ENCODE measurements at regions not wholly inside any gene's neighbourhood (a gene's known extent, or its start where the extent isn't known, plus 50 kb on each side); places are given as distances from the start of the nearest gene placed in this dataset.

DNA sequence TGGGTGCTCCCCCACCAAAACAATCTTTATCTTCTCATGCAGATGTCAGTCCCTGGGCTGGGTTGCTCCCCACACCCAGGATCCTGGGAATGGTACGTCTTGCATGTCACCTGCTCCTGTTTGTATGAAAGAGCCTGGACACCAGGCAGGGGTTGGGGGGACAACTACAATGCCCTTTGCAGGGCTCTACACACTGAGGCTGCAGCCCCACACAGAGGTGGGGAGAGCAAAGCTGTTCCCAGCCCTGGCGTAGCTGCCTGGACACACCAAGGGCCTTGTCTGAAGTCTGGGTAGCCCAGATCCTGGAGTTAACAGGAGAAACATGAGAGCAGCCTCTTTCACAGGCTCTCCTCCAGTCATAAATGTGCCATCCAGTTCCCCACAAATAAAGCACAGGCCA lies 61.2 kb upstream of the TMEM72 start:
- Histone ChIP-seq H3F3A (ENCODE audit: insufficient read depth) (no peaks in the 10 kb centered on the region), H4K20me1 (ENCODE audit: insufficient read depth) (no peaks in the 10 kb centered on the region), H3K4me3 (no peak overlapping the region), H3K79me2 (ENCODE audit: insufficient read depth) (no peaks in the 10 kb centered on the region), H3K9me2 (ENCODE audit: insufficient read depth) (no peaks in the 10 kb centered on the region), H3K27me3 (replicated peaks; ENCODE audit: insufficient read depth) (no peaks in the 10 kb centered on the region), H3K36me3 (ENCODE audit: low read depth) (no peaks in the 10 kb centered on the region), H3K9ac (no peak overlapping the region), H3K9me3 (ENCODE audit: low read depth) (no peaks in the 10 kb centered on the region), H3K27ac (no peak overlapping the region), H2AFZ (no peak overlapping the region), H3K4me1 (ENCODE audit: insufficient read depth) (no peaks in the 10 kb centered on the region), H3K4me2 (ENCODE audit: unreplicated experiment) (no peak overlapping the region)
- no peak for TF ChIP-seq EZH2phosphoT487 (IDR thresholded peaks at IDR 0.05; ENCODE audit: insufficient read depth, low read depth)
- no peak for TF ChIP-seq EZH2 (IDR thresholded peaks at IDR 0.05; ENCODE audit: insufficient read depth, poor library complexity, severe bottlenecking)
- in situ Hi-C loops (cut with MboI), result loop anchor here (10.0 to 25.0 kb wide), 2 partner anchors 465 to 788 kb away; partner anchors contain the start of gene CXCL12
- no peak for DNase-seq
- WGBS, 2 experiments (ENCODE audit: low coverage in 1 of 2, low lambda C conversion rate in 2 of 2, missing lambda C conversion rate in 2 of 2), result 96 to 100% methylated on average over 2 of the region's 2 CpGs

- H3K9ac ChIP-seq, result no peak overlapping the region
- no peak for DNase-seq
- H3K9me3 ChIP-seq (ENCODE audit: low read depth), result no peaks in the 10 kb centered on the region
- H4K20me1 ChIP-seq (ENCODE audit: insufficient read depth), result no peaks in the 10 kb centered on the region
- no peaks in the 10 kb centered on the region for H3K36me3 ChIP-seq (ENCODE audit: low read depth)
- no peak for TF ChIP-seq EZH2phosphoT487 (IDR thresholded peaks at IDR 0.05; ENCODE audit: insufficient read depth, low read depth)
- no peak for TF ChIP-seq EZH2 (IDR thresholded peaks at IDR 0.05; ENCODE audit: insufficient read depth, poor library complexity, severe bottlenecking)
- no peak overlapping the region for H3K4me2 ChIP-seq (ENCODE audit: unreplicated experiment)
- H3K4me3 ChIP-seq, result no peak overlapping the region
- H3K27me3 ChIP-seq (replicated peaks; ENCODE audit: insufficient read depth), result no peaks in the 10 kb centered on the region
- H3K4me1 ChIP-seq (ENCODE audit: insufficient read depth), result no peaks in the 10 kb centered on the region
- H3K79me2 ChIP-seq (ENCODE audit: insufficient read depth), result no peaks in the 10 kb centered on the region
- 85 to 92% methylated on average over 8 of the region's 8 CpGs for WGBS, 2 experiments (ENCODE audit: low coverage in 1 of 2, low lambda C conversion rate in 2 of 2, missing lambda C conversion rate in 2 of 2)
- no peaks in the 10 kb centered on the region for H3K9me2 ChIP-seq (ENCODE audit: insufficient read depth)
- no peaks in the 10 kb centered on the region for H3F3A ChIP-seq (ENCODE audit: insufficient read depth)
- in situ Hi-C loops (cut with MboI), result loop anchor here (10.0 to 25.0 kb wide), 2 partner anchors 466 to 788 kb away; partner anchors contain the start of gene CXCL12
- H2AFZ ChIP-seq, result no peak overlapping the region
- H3K27ac ChIP-seq, result no peak overlapping the region
These were observed 60.7 kb upstream of the TMEM72 start for GRCh38 chr10:44850356-44850934.

- Histone ChIP-seq H3K4me3 (no peak overlapping the region), H3K9me3 (ENCODE audit: low read depth) (no peaks in the 10 kb centered on the region), H3K27ac (no peak overlapping the region), H3K9me2 (ENCODE audit: insufficient read depth) (no peaks in the 10 kb centered on the region), H4K20me1 (ENCODE audit: insufficient read depth) (no peaks in the 10 kb centered on the region), H3K36me3 (ENCODE audit: low read depth) (no peaks in the 10 kb centered on the region), H3K9ac (no peak overlapping the region), H3K4me2 (ENCODE audit: unreplicated experiment) (no peak overlapping the region), H3K79me2 (ENCODE audit: insufficient read depth) (no peaks in the 10 kb centered on the region), H3K4me1 (ENCODE audit: insufficient read depth) (no peaks in the 10 kb centered on the region), H2AFZ (no peak overlapping the region), H3F3A (ENCODE audit: insufficient read depth) (no peaks in the 10 kb centered on the region), H3K27me3 (replicated peaks; ENCODE audit: insufficient read depth) (no peaks in the 10 kb centered on the region)
- 96 to 99% methylated on average over 10 of the region's 10 CpGs for WGBS, 2 experiments (ENCODE audit: low coverage in 1 of 2, low lambda C conversion rate in 2 of 2, missing lambda C conversion rate in 2 of 2)
- TF ChIP-seq EZH2 (IDR thresholded peaks at IDR 0.05; ENCODE audit: insufficient read depth, poor library complexity, severe bottlenecking) (no peak), EZH2phosphoT487 (IDR thresholded peaks at IDR 0.05; ENCODE audit: insufficient read depth, low read depth) (no peak)
- DNase-seq, result no peak
- in situ Hi-C loops (cut with MboI), result loop anchor here (10.0 to 25.0 kb wide), 2 partner anchors 467 to 789 kb away; partner anchors contain the start of gene CXCL12
These were observed 59.7 kb upstream of the TMEM72 start for GRCh38 chr10:44851413-44851812.

- H3K9me2 ChIP-seq (ENCODE audit: insufficient read depth), result no peaks in the 10 kb centered on the region
- no peaks in the 10 kb centered on the region for H3K79me2 ChIP-seq (ENCODE audit: insufficient read depth)
- no peak for DNase-seq
- no peak overlapping the region for H3K4me2 ChIP-seq (ENCODE audit: unreplicated experiment)
- no peaks in the 10 kb centered on the region for H3K27me3 ChIP-seq (replicated peaks; ENCODE audit: insufficient read depth)
- no peaks in the 10 kb centered on the region for H3K36me3 ChIP-seq (ENCODE audit: low read depth)
- 94 to 96% methylated on average over 8 of the region's 8 CpGs for WGBS, 2 experiments (ENCODE audit: low coverage in 1 of 2, low lambda C conversion rate in 2 of 2, missing lambda C conversion rate in 2 of 2)
- TF ChIP-seq EZH2phosphoT487 (IDR thresholded peaks at IDR 0.05; ENCODE audit: insufficient read depth, low read depth), result no peak
- no peak for TF ChIP-seq EZH2 (IDR thresholded peaks at IDR 0.05; ENCODE audit: insufficient read depth, poor library complexity, severe bottlenecking)
- H3K27ac ChIP-seq, result no peak overlapping the region
- H3K9me3 ChIP-seq (ENCODE audit: low read depth), result no peaks in the 10 kb centered on the region
- in situ Hi-C loops (cut with MboI), result loop anchor here (10.0 to 25.0 kb wide), 2 partner anchors 467 to 790 kb away; partner anchors contain the start of gene CXCL12
- H4K20me1 ChIP-seq (ENCODE audit: insufficient read depth), result no peaks in the 10 kb centered on the region
- H3K9ac ChIP-seq, result no peak overlapping the region
- H3K4me3 ChIP-seq, result no peak overlapping the region
- H3F3A ChIP-seq (ENCODE audit: insufficient read depth), result no peaks in the 10 kb centered on the region
- H3K4me1 ChIP-seq (ENCODE audit: insufficient read depth), result no peaks in the 10 kb centered on the region
- H2AFZ ChIP-seq, result no peak overlapping the region
These were observed 59.3 kb upstream of the TMEM72 start for GRCh38 chr10:44851881-44852280.
